SU-DHL-6 (cell line): ENCODE measurements at regions not wholly inside any gene's neighbourhood (a gene's known extent, or its start where the extent isn't known, plus 50 kb on each side); places are given as distances from the start of the nearest gene placed in this dataset.

Experiments used
- H2AFZ ChIP-seq: fragments of 200-600 bp; sonication (generic); 2 replicates; pipeline ENCODE4 v1.6.1; 2014; ENCODE audit warnings: low read depth, mild to moderate bottlenecking, moderate library complexity, mixed read lengths, antibody characterized with exemption, low read length; ENCODE audit not compliant: severe bottlenecking
- H3F3A ChIP-seq: fragments of 200-600 bp; shearing (Covaris generic); 2 replicates; pipeline ENCODE4 v1.6.0; 2016; ENCODE audit warnings: antibody characterized with exemption, mild to moderate bottlenecking; ENCODE audit not compliant: insufficient read depth
- H3K27ac ChIP-seq: fragments of 200-600 bp; sonication (generic); 2 replicates; pipeline ENCODE4 v1.5.1; 2016; ENCODE audit warnings: low read depth, mild to moderate bottlenecking, low read length, moderate library complexity, mixed read lengths
- H3K27me3 ChIP-seq: fragments of 200-600 bp; sonication (generic), shearing (Covaris generic); 2 replicates; pipeline ENCODE4 v1.6.0; 2014; ENCODE audit warnings: mild to moderate bottlenecking, low read length
- H3K36me3 ChIP-seq: fragments of 200-600 bp; sonication (generic); 2 replicates; pipeline ENCODE4 v1.6.1; 2014; ENCODE audit warnings: mild to moderate bottlenecking, low read length, mixed read lengths
- H3K4me2 ChIP-seq: fragments of 300-600, 200-600 bp; shearing (Covaris generic), sonication (generic); 2 replicates; pipeline ENCODE4 v1.6.0; 2014; ENCODE audit warnings: low read length, low read depth, mild to moderate bottlenecking; ENCODE audit not compliant: poor library complexity, severe bottlenecking
- H3K4me3 ChIP-seq: fragments of 200-600 bp; sonication (generic); 2 replicates; pipeline ENCODE4 v1.5.1; 2014; ENCODE audit warnings: antibody characterized with exemption, low read length, mild to moderate bottlenecking, mixed read lengths; ENCODE audit not compliant: insufficient read depth, poor library complexity, severe bottlenecking
- H3K79me2 ChIP-seq: fragments of 200-600 bp; sonication (generic); 2 replicates; pipeline ENCODE4 v1.6.1; 2014; ENCODE audit warnings: mild to moderate bottlenecking, low read length, moderate library complexity; ENCODE audit not compliant: insufficient read depth
- H3K9ac ChIP-seq: fragments of 200-600 bp; sonication (generic); 2 replicates; pipeline ENCODE4 v1.7.0; 2014; ENCODE audit warnings: mild to moderate bottlenecking, low read length
- H3K9me2 ChIP-seq: fragments of 200-600 bp; sonication (generic); replicated peaks from 2 replicates; pipeline ENCODE4 v1.6.1; 2014; ENCODE audit warnings: low read length; ENCODE audit not compliant: insufficient read depth
- H3K9me3 ChIP-seq: fragments of 200-600 bp; sonication (generic); 2 replicates; pipeline ENCODE4 v1.6.1; 2014; ENCODE audit warnings: low read length, mixed read lengths; ENCODE audit not compliant: insufficient read depth
- H4K20me1 ChIP-seq: fragments of 200-600 bp; sonication (generic); 2 replicates; pipeline ENCODE4 v1.6.1; 2014; ENCODE audit warnings: low read depth, mild to moderate bottlenecking, antibody characterized with exemption, low read length, moderate library complexity, mixed read lengths
- CTCF ChIP-seq: fragments of 200-600 bp; sonication (generic); IDR thresholded peaks from one replicate; pipeline ENCODE4 v1.5.1; 2017; ENCODE audit warnings: antibody characterized with exemption, mild to moderate bottlenecking, low read length, moderate library complexity; ENCODE audit not compliant: insufficient read depth, poor library complexity, severe bottlenecking
- EZH2phosphoT487 ChIP-seq: fragments of 200-600 bp; sonication (generic), shearing (Covaris generic); conservative IDR thresholded peaks from 2 replicates; pipeline ENCODE4 v1.6.1; 2018; ENCODE audit warnings: mild to moderate bottlenecking, antibody characterized with exemption, low read length, moderate library complexity, mixed read lengths

GRCh38 chr18:25759111-25759510, 331.3 kb downstream of the SS18 start:
- no peak overlapping the region for H3K4me3 ChIP-seq
- no peaks in the 10 kb centered on the region for H3K36me3 ChIP-seq
- no peak overlapping the region for H3K27ac ChIP-seq
- H3K9ac ChIP-seq: no peak overlapping the region
- H3K4me2 ChIP-seq: no peak overlapping the region
- no peaks in the 10 kb centered on the region for H3F3A ChIP-seq
- H2AFZ ChIP-seq: no peak overlapping the region
- no peaks in the 10 kb centered on the region for H3K9me2 ChIP-seq
- H3K27me3 ChIP-seq: peaks cover 2% of the 10 kb centered on the region; the same call in 1 of the 2 replicates
- no peaks in the 10 kb centered on the region for H4K20me1 ChIP-seq
- H3K9me3 ChIP-seq: no peaks in the 10 kb centered on the region
- no peaks in the 10 kb centered on the region for H3K79me2 ChIP-seq
- TF ChIP-seq EZH2phosphoT487 (no peak), CTCF (no peak)

- H3F3A ChIP-seq: no peaks in the 10 kb centered on the region
- H4K20me1 ChIP-seq: no peaks in the 10 kb centered on the region
- H3K9me3 ChIP-seq: no peaks in the 10 kb centered on the region
- H3K27ac ChIP-seq: no peak overlapping the region
- no peak overlapping the region for H3K4me3 ChIP-seq
- H3K79me2 ChIP-seq: no peaks in the 10 kb centered on the region
- no peak overlapping the region for H3K4me2 ChIP-seq
- H3K36me3 ChIP-seq: no peaks in the 10 kb centered on the region
- no peak overlapping the region for H3K9ac ChIP-seq
- TF ChIP-seq CTCF (no peak), EZH2phosphoT487 (no peak)
- no peak overlapping the region for H2AFZ ChIP-seq
- no peaks in the 10 kb centered on the region for H3K27me3 ChIP-seq
- H3K9me2 ChIP-seq: no peaks in the 10 kb centered on the region
Observed at GRCh38 chr18:25743646-25744151, 346.7 kb downstream of the SS18 start.

GRCh38 chr18:25739376-25739775, 351.0 kb downstream of the SS18 start:
- Histone ChIP-seq H3K27me3 (no peaks in the 10 kb centered on the region; the same call in 1 of the 2 replicates), H3F3A (no peaks in the 10 kb centered on the region), H3K36me3 (no peaks in the 10 kb centered on the region), H3K4me2 (no peak overlapping the region), H2AFZ (no peak overlapping the region), H4K20me1 (no peaks in the 10 kb centered on the region), H3K27ac (no peak overlapping the region), H3K79me2 (no peaks in the 10 kb centered on the region), H3K9ac (no peak overlapping the region), H3K4me3 (no peak overlapping the region), H3K9me3 (no peaks in the 10 kb centered on the region), H3K9me2 (no peaks in the 10 kb centered on the region)
- no peak for TF ChIP-seq CTCF
- TF ChIP-seq EZH2phosphoT487: no peak
